ENCODE measurements at regions not wholly inside any gene's neighbourhood (a gene's known extent, or its start where the extent isn't known, plus 50 kb on each side); places are given as distances from the start of the nearest gene placed in this dataset.

- H3K27ac ChIP-seq (ENCODE audit: low read depth in 2 of 2, low read length in 2 of 2), result no peak overlapping the region
- DNase-seq, result no peak
- no peak for FAIRE-seq
- H3K4me1 ChIP-seq (ENCODE audit: control insufficient read depth in 2 of 3, insufficient read depth in 2 of 3, low read depth in 1 of 3, low read length in 3 of 3), result no peaks in the 10 kb centered on the region
- no peak overlapping the region for H3K9ac ChIP-seq (ENCODE audit: low read length in 3 of 3)
- no peaks in the 10 kb centered on the region for H3K9me3 ChIP-seq (ENCODE audit: control insufficient read depth in 2 of 3, insufficient read depth in 1 of 3, low read length in 3 of 3)
- no peak overlapping the region for H3K4me3 ChIP-seq (ENCODE audit: low read length in 3 of 3)
- intact Hi-C loops (cut with DNase I), result no loop called here
- H3K36me3 ChIP-seq (ENCODE audit: control insufficient read depth in 2 of 3, insufficient read depth in 3 of 3, low read length in 3 of 3), result no peaks in the 10 kb centered on the region
- no peak for TF ChIP-seq CTCF (IDR thresholded peaks at IDR 0.05; ENCODE audit: borderline replicate concordance, extremely low read depth, insufficient read depth)
- H3K27me3 ChIP-seq (ENCODE audit: control insufficient read depth, insufficient read depth, low read length), result no peaks in the 10 kb centered on the region
Measured at GRCh38 chr18:23334569-23334968, 118.5 kb upstream of the RIOK3 start.

GRCh38 chr18:23336101-23336500, 117.0 kb upstream of the RIOK3 start:
- DNase-seq (peak in 1 of 5 donors; percentile 66), FAIRE-seq (peak; percentile 47)
- Histone ChIP-seq H3K4me3 (ENCODE audit: low read length in 3 of 3) (no peak overlapping the region), H3K4me1 (ENCODE audit: control insufficient read depth in 2 of 3, insufficient read depth in 2 of 3, low read depth in 1 of 3, low read length in 3 of 3) (no peaks in the 10 kb centered on the region), H3K36me3 (ENCODE audit: control insufficient read depth in 2 of 3, insufficient read depth in 3 of 3, low read length in 3 of 3) (no peaks in the 10 kb centered on the region), H3K9ac (ENCODE audit: low read length in 3 of 3) (no peak overlapping the region), H3K27me3 (ENCODE audit: control insufficient read depth, insufficient read depth, low read length) (no peaks in the 10 kb centered on the region), H3K9me3 (ENCODE audit: control insufficient read depth in 2 of 3, insufficient read depth in 1 of 3, low read length in 3 of 3) (no peaks in the 10 kb centered on the region), H3K27ac (ENCODE audit: low read depth in 2 of 2, low read length in 2 of 2) (no peak overlapping the region)
- intact Hi-C loops (cut with DNase I), result no loop called here
- no peak for TF ChIP-seq CTCF (IDR thresholded peaks at IDR 0.05; ENCODE audit: borderline replicate concordance, extremely low read depth, insufficient read depth)

GRCh38 chr18:23337599-23338444, 115.3 kb upstream of the RIOK3 start:
- Histone ChIP-seq H3K9ac (ENCODE audit: low read length in 3 of 3) (no peak overlapping the region), H3K36me3 (ENCODE audit: control insufficient read depth in 2 of 3, insufficient read depth in 3 of 3, low read length in 3 of 3) (no peaks in the 10 kb centered on the region), H3K4me1 (ENCODE audit: control insufficient read depth in 2 of 3, insufficient read depth in 2 of 3, low read depth in 1 of 3, low read length in 3 of 3) (no peaks in the 10 kb centered on the region), H3K9me3 (ENCODE audit: control insufficient read depth in 2 of 3, insufficient read depth in 1 of 3, low read length in 3 of 3) (no peaks in the 10 kb centered on the region), H3K27me3 (ENCODE audit: control insufficient read depth, insufficient read depth, low read length) (no peaks in the 10 kb centered on the region), H3K27ac (ENCODE audit: low read depth in 2 of 2, low read length in 2 of 2) (no peak overlapping the region), H3K4me3 (ENCODE audit: low read length in 3 of 3) (no peak overlapping the region)
- DNase-seq (peak in 3 of 5 donors; percentile 74 to 91 (median 87)), FAIRE-seq (no peak)
- TF ChIP-seq CTCF (IDR thresholded peaks at IDR 0.05; ENCODE audit: borderline replicate concordance, extremely low read depth, insufficient read depth), result no peak
- intact Hi-C loops (cut with DNase I), result no loop called here
